ENCODE measurements at regions not wholly inside any gene's neighbourhood (a gene's known extent, or its start where the extent isn't known, plus 50 kb on each side); places are given as distances from the start of the nearest gene placed in this dataset.

- intact Hi-C loops (cut with micrococcal nuclease; ENCODE audit: unreplicated experiment), result no loop called here
- ATAC-seq (no peak), DNase-seq (ENCODE audit: low read depth, low spot score) (no peak)
- TF ChIP-seq, protein P1, sequence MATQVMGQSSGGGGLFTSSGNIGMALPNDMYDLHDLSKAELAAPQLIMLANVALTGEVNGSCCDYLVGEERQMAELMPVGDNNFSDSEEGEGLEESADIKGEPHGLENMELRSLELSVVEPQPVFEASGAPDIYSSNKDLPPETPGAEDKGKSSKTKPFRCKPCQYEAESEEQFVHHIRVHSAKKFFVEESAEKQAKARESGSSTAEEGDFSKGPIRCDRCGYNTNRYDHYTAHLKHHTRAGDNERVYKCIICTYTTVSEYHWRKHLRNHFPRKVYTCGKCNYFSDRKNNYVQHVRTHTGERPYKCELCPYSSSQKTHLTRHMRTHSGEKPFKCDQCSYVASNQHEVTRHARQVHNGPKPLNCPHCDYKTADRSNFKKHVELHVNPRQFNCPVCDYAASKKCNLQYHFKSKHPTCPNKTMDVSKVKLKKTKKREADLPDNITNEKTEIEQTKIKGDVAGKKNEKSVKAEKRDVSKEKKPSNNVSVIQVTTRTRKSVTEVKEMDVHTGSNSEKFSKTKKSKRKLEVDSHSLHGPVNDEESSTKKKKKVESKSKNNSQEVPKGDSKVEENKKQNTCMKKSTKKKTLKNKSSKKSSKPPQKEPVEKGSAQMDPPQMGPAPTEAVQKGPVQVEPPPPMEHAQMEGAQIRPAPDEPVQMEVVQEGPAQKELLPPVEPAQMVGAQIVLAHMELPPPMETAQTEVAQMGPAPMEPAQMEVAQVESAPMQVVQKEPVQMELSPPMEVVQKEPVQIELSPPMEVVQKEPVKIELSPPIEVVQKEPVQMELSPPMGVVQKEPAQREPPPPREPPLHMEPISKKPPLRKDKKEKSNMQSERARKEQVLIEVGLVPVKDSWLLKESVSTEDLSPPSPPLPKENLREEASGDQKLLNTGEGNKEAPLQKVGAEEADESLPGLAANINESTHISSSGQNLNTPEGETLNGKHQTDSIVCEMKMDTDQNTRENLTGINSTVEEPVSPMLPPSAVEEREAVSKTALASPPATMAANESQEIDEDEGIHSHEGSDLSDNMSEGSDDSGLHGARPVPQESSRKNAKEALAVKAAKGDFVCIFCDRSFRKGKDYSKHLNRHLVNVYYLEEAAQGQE (IDR thresholded peaks at IDR 0.05; ENCODE audit: insufficient read depth in 1 of 2, low read depth in 2 of 2, low read length in 1 of 2), result no peak
- TF ChIP-seq TCF7L2 (IDR thresholded peaks at IDR 0.05; ENCODE audit: low read depth, low read length) (no peak), POLR2AphosphoS5 (IDR thresholded peaks at IDR 0.05; ENCODE audit: low read depth, low read length) (no peak), CTCF (IDR thresholded peaks at IDR 0.05) (no peak), SIN3A (IDR thresholded peaks at IDR 0.05; ENCODE audit: borderline replicate concordance, insufficient read depth, low read depth, low read length) (no peak)
- in situ Hi-C loops (cut with HindIII; ENCODE audit: low pct_unique_long_range_greater_than_20kb, low sequenced_read_pairs), result no loop called here
- Histone ChIP-seq H3K9me3 (ENCODE audit: control insufficient read depth, insufficient read depth, low read depth, low read length) (no peaks in the 10 kb centered on the region), H3K27ac (ENCODE audit: low read length) (no peak overlapping the region), H3K27me3 (ENCODE audit: control insufficient read depth, insufficient read depth, low read length) (no peaks in the 10 kb centered on the region), H3K4me3 (ENCODE audit: low read depth in 2 of 2, low read length in 2 of 2) (no peak overlapping the region), H3K36me3 (ENCODE audit: control insufficient read depth, insufficient read depth, low read length) (no peaks in the 10 kb centered on the region), H3K4me1 (ENCODE audit: control insufficient read depth, insufficient read depth, low read length) (no peaks in the 10 kb centered on the region)
- no TSS peak for BruUV-seq (replicated peaks)
- CTCF ChIA-PET, result no interaction called here
- POLR2A ChIA-PET, result no interaction called here
Measured at GRCh38 chr18:27645929-27646328, 460.8 kb upstream of the CHST9 start.

- in situ Hi-C loops (cut with HindIII; ENCODE audit: low pct_unique_long_range_greater_than_20kb, low sequenced_read_pairs), result no loop called here
- intact Hi-C loops (cut with micrococcal nuclease; ENCODE audit: unreplicated experiment), result no loop called here
- Histone ChIP-seq H3K9me3 (ENCODE audit: control insufficient read depth, insufficient read depth, low read depth, low read length) (no peaks in the 10 kb centered on the region), H3K27ac (ENCODE audit: low read length) (no peak overlapping the region), H3K4me1 (ENCODE audit: control insufficient read depth, insufficient read depth, low read length) (no peaks in the 10 kb centered on the region), H3K36me3 (ENCODE audit: control insufficient read depth, insufficient read depth, low read length) (no peaks in the 10 kb centered on the region), H3K27me3 (ENCODE audit: control insufficient read depth, insufficient read depth, low read length) (no peaks in the 10 kb centered on the region), H3K4me3 (ENCODE audit: low read depth in 2 of 2, low read length in 2 of 2) (no peak overlapping the region)
- no TSS peak for BruUV-seq (replicated peaks)
- no peak for DNase-seq (ENCODE audit: low read depth, low spot score)
- ATAC-seq, result no peak
- ChIA-PET POLR2A (no interaction called here), CTCF (no interaction called here)
- TF ChIP-seq POLR2AphosphoS5 (IDR thresholded peaks at IDR 0.05; ENCODE audit: low read depth, low read length), result no peak
- TF ChIP-seq TCF7L2 (IDR thresholded peaks at IDR 0.05; ENCODE audit: low read depth, low read length), result no peak
- TF ChIP-seq CTCF (IDR thresholded peaks at IDR 0.05), result no peak
- TF ChIP-seq, protein P1 (IDR thresholded peaks at IDR 0.05; ENCODE audit: insufficient read depth in 1 of 2, low read depth in 2 of 2, low read length in 1 of 2), result no peak
- TF ChIP-seq SIN3A (IDR thresholded peaks at IDR 0.05; ENCODE audit: borderline replicate concordance, insufficient read depth, low read depth, low read length), result no peak
Measured at GRCh38 chr18:27636576-27637085, 451.5 kb upstream of the CHST9 start.

Data from Panc1 (cell line).